Parathyroid adenoma (tissue), 2 donors: ENCODE measurements at regions not wholly inside any gene's neighbourhood (a gene's known extent, or its start where the extent isn't known, plus 50 kb on each side); places are given as distances from the start of the nearest gene placed in this dataset.

Source experiments
- H2AFZ ChIP-seq: fragments of 300-600 bp; sonication (generic); one replicate; pipeline ENCODE4 v1.7.0; 2017; ENCODE audit warnings: antibody characterized with exemption, mild to moderate bottlenecking
- H3K27ac ChIP-seq: fragments of 300-600 bp; sonication (generic); one replicate; pipeline ENCODE4 v1.7.0; 2017
- H3K27me3 ChIP-seq: fragments of 300-600 bp; sonication (generic); one replicate; pipeline ENCODE4 v1.7.0; 2017; ENCODE audit warnings: low read length; ENCODE audit not compliant: control insufficient read depth, insufficient read depth
- H3K36me3 ChIP-seq: fragments of 300-600 bp; sonication (generic); one replicate; pipeline ENCODE4 v1.7.0; 2017; ENCODE audit warnings: low read length; ENCODE audit not compliant: control insufficient read depth, insufficient read depth
- H3K4me1 ChIP-seq: fragments of 300-600 bp; sonication (generic); one replicate; pipeline ENCODE4 v1.7.0; 2017; ENCODE audit warnings: control low read depth
- H3K4me2 ChIP-seq: fragments of 300-600 bp; sonication (generic); one replicate; pipeline ENCODE4 v1.7.0; 2017; ENCODE audit warnings: low read length
- H3K4me3 ChIP-seq: fragments of 300-600 bp; sonication (generic); one replicate; pipeline ENCODE4 v1.7.0; 2017; ENCODE audit warnings: low read depth, low read length
- H3K79me2 ChIP-seq: fragments of 300-600 bp; sonication (generic); one replicate; pipeline ENCODE4 v1.7.0; 2017; ENCODE audit warnings: control low read depth
- H3K9ac ChIP-seq: fragments of 300-600 bp; sonication (generic); one replicate; pipeline ENCODE4 v1.7.0; 2017; ENCODE audit warnings: mild to moderate bottlenecking
- H3K9me3 ChIP-seq: fragments of 300-600 bp; sonication (generic); one replicate; pipeline ENCODE4 v1.7.0; 2017; ENCODE audit warnings: low read length; ENCODE audit not compliant: control insufficient read depth
- CTCF ChIP-seq: fragments of 300-600 bp; sonication (generic); IDR thresholded peaks from one replicate; pipeline ENCODE4 v1.7.0; 2017; ENCODE audit warnings: antibody characterized with exemption, mild to moderate bottlenecking
- donor health status: primary hyperparathyroidism.

GRCh38 chr5:35309365-35310130 lies 79.3 kb upstream of the PRLR start:
- no peak for TF ChIP-seq CTCF

GRCh38 chr5:35308421-35308820 lies 78.1 kb upstream of the PRLR start:
- Histone ChIP-seq H3K27me3 (no peaks in the 10 kb centered on the region), H3K9ac (no peak overlapping the region), H3K36me3 (no peaks in the 10 kb centered on the region), H3K27ac (peak overlapping the region; percentile 9), H3K4me3 (no peak overlapping the region), H3K4me2 (no peak overlapping the region), H3K79me2 (no peaks in the 10 kb centered on the region), H3K4me1 (peaks cover 34% of the 10 kb centered on the region), H3K9me3 (no peaks in the 10 kb centered on the region), H2AFZ (peak overlapping the region; percentile 67)
- TF ChIP-seq CTCF = no peak

More at GRCh38 chr5:35309365-35310130, 79.3 kb upstream of the PRLR start:
- peak overlapping the region; percentile 67 for H2AFZ ChIP-seq
- H3K27ac ChIP-seq = no peak overlapping the region
- H3K4me1 ChIP-seq = peaks cover 30% of the 10 kb centered on the region
- no peaks in the 10 kb centered on the region for H3K36me3 ChIP-seq
- H3K4me2 ChIP-seq = no peak overlapping the region
- H3K9ac ChIP-seq = no peak overlapping the region
- no peaks in the 10 kb centered on the region for H3K79me2 ChIP-seq
- no peaks in the 10 kb centered on the region for H3K9me3 ChIP-seq
- H3K4me3 ChIP-seq = no peak overlapping the region
- H3K27me3 ChIP-seq = no peaks in the 10 kb centered on the region

GRCh38 chr5:35306716-35307365 lies 76.6 kb upstream of the PRLR start:
- TF ChIP-seq CTCF = no peak
- Histone ChIP-seq H3K79me2 (no peaks in the 10 kb centered on the region), H3K4me1 (peaks cover 34% of the 10 kb centered on the region), H3K4me3 (no peak overlapping the region), H3K27me3 (no peaks in the 10 kb centered on the region), H3K9me3 (no peaks in the 10 kb centered on the region), H3K9ac (no peak overlapping the region), H3K36me3 (no peaks in the 10 kb centered on the region), H3K4me2 (no peak overlapping the region), H3K27ac (peak overlapping the region; percentile 55), H2AFZ (peak overlapping the region; percentile 40)

GRCh38 chr5:35305336-35306020 lies 75.2 kb upstream of the PRLR start:
- no peaks in the 10 kb centered on the region for H3K9me3 ChIP-seq
- no peaks in the 10 kb centered on the region for H3K36me3 ChIP-seq
- H3K9ac ChIP-seq = no peak overlapping the region
- no peaks in the 10 kb centered on the region for H3K79me2 ChIP-seq
- H3K4me2 ChIP-seq = no peak overlapping the region
- no peak for TF ChIP-seq CTCF
- H2AFZ ChIP-seq = no peak overlapping the region
- peaks cover 34% of the 10 kb centered on the region for H3K4me1 ChIP-seq
- H3K27me3 ChIP-seq = no peaks in the 10 kb centered on the region
- H3K27ac ChIP-seq = no peak overlapping the region
- H3K4me3 ChIP-seq = no peak overlapping the region
